ENCODE measurements at regions not wholly inside any gene's neighbourhood (a gene's known extent, or its start where the extent isn't known, plus 50 kb on each side); places are given as distances from the start of the nearest gene placed in this dataset.

DNA sequence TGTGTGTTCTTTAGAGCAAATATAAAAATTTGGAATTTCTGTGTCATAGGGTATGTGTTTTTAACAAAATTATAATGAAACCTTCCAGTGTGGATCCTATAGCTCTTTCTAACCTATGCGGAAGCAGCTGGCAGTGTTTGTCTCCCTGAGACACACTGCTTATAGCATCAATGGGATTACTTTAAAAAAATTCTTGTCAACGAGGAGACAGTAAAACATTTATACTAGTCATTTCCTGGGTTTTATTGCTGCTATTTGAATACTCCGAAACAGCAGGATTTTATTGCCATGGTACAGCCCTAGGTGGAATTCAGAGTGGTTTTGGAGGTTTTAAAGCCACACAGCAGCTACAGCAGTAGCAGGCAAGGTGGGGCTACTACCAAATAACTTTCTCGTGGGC lies 145.1 kb upstream of the IL1RAPL2 start:
- no peaks in the 10 kb centered on the region for H3K4me1 ChIP-seq (ENCODE audit: control insufficient read depth in 1 of 2, insufficient read depth in 2 of 2, low read length in 2 of 2)
- intact Hi-C loops (cut with DNase I), result no loop called here
- H3K27ac ChIP-seq (ENCODE audit: low read depth in 1 of 2, low read length in 2 of 2), result no peak overlapping the region
- no peak for DNase-seq
- no peaks in the 10 kb centered on the region for H3K27me3 ChIP-seq (ENCODE audit: control insufficient read depth in 1 of 2, insufficient read depth in 2 of 2, low read length in 1 of 2)
- no peaks in the 10 kb centered on the region for H3K9me3 ChIP-seq (ENCODE audit: control insufficient read depth, low read length)
- no peak overlapping the region for H3K4me3 ChIP-seq (ENCODE audit: low read length in 2 of 2)
- no peak for ATAC-seq (ENCODE audit: low FRiP score)
- WGBS, 2 donors, result 47 to 49% methylated on average over 4 of the region's 4 CpGs
- H3K36me3 ChIP-seq (ENCODE audit: control insufficient read depth in 1 of 2, insufficient read depth in 2 of 2, low read length in 1 of 2), result no peaks in the 10 kb centered on the region

DNA sequence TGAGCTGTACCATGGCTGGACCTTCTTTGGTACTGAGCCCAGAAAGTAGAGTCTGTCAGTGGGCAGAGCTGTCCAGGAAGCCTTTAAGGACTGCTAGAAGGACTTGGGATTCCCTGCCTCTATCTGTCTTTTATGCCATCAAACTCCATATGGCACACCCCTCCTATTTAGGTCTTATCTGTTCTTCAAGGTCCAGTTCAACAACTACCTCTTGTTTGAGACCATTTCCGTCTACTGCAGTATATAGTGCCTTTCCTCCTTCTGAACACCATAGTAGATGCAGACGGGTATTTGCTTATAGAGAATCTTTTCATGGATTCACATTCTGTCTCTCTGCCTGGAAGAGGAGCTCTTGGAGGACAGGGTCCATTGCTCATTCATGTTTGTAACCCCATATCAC lies 146.1 kb upstream of the IL1RAPL2 start:
- DNase-seq, result no peak
- no peaks in the 10 kb centered on the region for H3K36me3 ChIP-seq (ENCODE audit: control insufficient read depth in 1 of 2, insufficient read depth in 2 of 2, low read length in 1 of 2)
- WGBS, 2 donors, result 49 to 63% methylated on average over 2 of the region's 2 CpGs
- H3K4me3 ChIP-seq (ENCODE audit: low read length in 2 of 2), result no peak overlapping the region
- H3K4me1 ChIP-seq (ENCODE audit: control insufficient read depth in 1 of 2, insufficient read depth in 2 of 2, low read length in 2 of 2), result no peaks in the 10 kb centered on the region
- intact Hi-C loops (cut with DNase I), result no loop called here
- ATAC-seq (ENCODE audit: low FRiP score), result no peak
- no peak overlapping the region for H3K27ac ChIP-seq (ENCODE audit: low read depth in 1 of 2, low read length in 2 of 2)
- no peaks in the 10 kb centered on the region for H3K9me3 ChIP-seq (ENCODE audit: control insufficient read depth, low read length)
- H3K27me3 ChIP-seq (ENCODE audit: control insufficient read depth in 1 of 2, insufficient read depth in 2 of 2, low read length in 1 of 2), result no peaks in the 10 kb centered on the region

DNA sequence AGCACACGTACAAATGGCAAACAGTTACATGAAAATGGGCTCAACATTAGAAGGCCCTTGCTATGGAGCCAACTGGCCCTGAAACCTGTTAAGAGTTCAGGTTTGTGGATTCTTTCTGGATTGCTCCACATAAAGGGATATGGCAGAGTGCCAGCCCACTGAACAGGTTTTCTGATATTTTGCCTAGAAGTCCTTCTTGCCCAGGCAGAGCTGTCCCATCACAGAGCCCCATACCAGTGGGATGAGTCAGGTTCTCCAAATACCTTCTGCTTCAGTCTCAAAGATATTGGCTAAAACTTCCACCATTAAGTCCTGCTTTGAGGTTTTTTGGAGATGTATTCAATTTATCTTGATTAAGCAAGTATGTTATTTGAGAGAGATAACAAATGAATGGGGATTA lies 146.8 kb upstream of the IL1RAPL2 start:
- ATAC-seq (ENCODE audit: low FRiP score), result no peak
- H3K27me3 ChIP-seq (ENCODE audit: control insufficient read depth in 1 of 2, insufficient read depth in 2 of 2, low read length in 1 of 2), result no peaks in the 10 kb centered on the region
- H3K36me3 ChIP-seq (ENCODE audit: control insufficient read depth in 1 of 2, insufficient read depth in 2 of 2, low read length in 1 of 2), result no peaks in the 10 kb centered on the region
- WGBS, 2 donors, result 58 to 89% methylated on average over 1 of the region's 1 CpG
- no peaks in the 10 kb centered on the region for H3K9me3 ChIP-seq (ENCODE audit: control insufficient read depth, low read length)
- H3K4me3 ChIP-seq (ENCODE audit: low read length in 2 of 2), result no peak overlapping the region
- intact Hi-C loops (cut with DNase I), result no loop called here
- H3K4me1 ChIP-seq (ENCODE audit: control insufficient read depth in 1 of 2, insufficient read depth in 2 of 2, low read length in 2 of 2), result no peaks in the 10 kb centered on the region
- H3K27ac ChIP-seq (ENCODE audit: low read depth in 1 of 2, low read length in 2 of 2), result no peak overlapping the region
- DNase-seq, result no peak

DNA sequence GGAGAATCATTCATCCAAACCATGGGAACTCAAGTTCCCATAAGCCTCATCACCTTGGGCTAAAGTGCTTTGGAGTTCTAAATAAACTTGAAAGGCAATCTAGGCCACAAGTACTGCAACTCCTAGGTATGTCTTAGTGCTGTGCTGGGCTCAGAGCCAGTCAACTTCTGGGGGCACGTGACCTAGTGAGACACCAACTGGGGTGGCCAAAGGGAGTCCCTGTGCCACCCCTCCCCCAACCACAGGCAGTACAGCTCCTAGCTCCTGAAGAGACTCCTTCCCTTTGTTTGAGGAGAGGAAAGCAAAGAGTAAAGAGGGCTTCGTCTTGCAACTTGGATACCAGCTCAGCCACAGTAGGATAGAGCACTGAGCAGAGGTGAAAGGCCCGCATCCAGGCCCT lies 154.2 kb upstream of the IL1RAPL2 start:
- no peaks in the 10 kb centered on the region for H3K27me3 ChIP-seq (ENCODE audit: control insufficient read depth in 1 of 2, insufficient read depth in 2 of 2, low read length in 1 of 2)

DNA sequence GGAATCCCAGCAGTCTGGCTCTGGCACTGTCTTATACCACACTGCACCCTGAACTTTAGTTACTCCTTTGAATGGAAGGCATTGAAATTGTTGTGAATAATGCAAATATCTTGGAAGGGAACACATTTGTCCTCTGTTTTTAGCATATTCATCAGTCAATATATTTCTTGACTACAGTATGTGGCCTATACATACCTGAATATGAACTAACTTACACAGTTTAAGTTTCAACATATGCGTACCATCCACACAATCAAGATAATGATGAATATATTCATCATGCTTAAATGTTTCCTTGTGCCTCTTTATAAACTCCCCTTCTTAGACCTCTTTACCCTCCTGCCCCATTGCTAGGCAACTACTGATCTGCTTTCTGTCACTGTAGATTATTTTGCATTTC lies 145.7 kb upstream of the ESX1 start:
- Histone ChIP-seq H3K27me3 (ENCODE audit: control insufficient read depth in 1 of 2, insufficient read depth in 2 of 2, low read length in 1 of 2) (no peaks in the 10 kb centered on the region), H3K36me3 (ENCODE audit: control insufficient read depth in 1 of 2, insufficient read depth in 2 of 2, low read length in 1 of 2) (no peaks in the 10 kb centered on the region), H3K4me3 (ENCODE audit: low read length in 2 of 2) (no peak overlapping the region), H3K4me1 (ENCODE audit: control insufficient read depth in 1 of 2, insufficient read depth in 2 of 2, low read length in 2 of 2) (no peaks in the 10 kb centered on the region), H3K9me3 (ENCODE audit: control insufficient read depth, low read length) (no peaks in the 10 kb centered on the region), H3K27ac (ENCODE audit: low read depth in 1 of 2, low read length in 2 of 2) (no peak overlapping the region)
- intact Hi-C loops (cut with DNase I), result no loop called here
- DNase-seq (no peak), ATAC-seq (ENCODE audit: low FRiP score) (no peak)
- 87 to 91% methylated on average over 1 of the region's 1 CpG for WGBS, 2 donors

More for the DNA sequence above, 154.2 kb upstream of the IL1RAPL2 start:
- 76 to 81% methylated on average over 3 of the region's 3 CpGs for WGBS, 2 donors
- no peaks in the 10 kb centered on the region for H3K4me1 ChIP-seq (ENCODE audit: control insufficient read depth in 1 of 2, insufficient read depth in 2 of 2, low read length in 2 of 2)
- intact Hi-C loops (cut with DNase I), result no loop called here
- no peak for DNase-seq
- peaks cover 1% of the 10 kb centered on the region for H3K9me3 ChIP-seq (ENCODE audit: control insufficient read depth, low read length)
- H3K4me3 ChIP-seq (ENCODE audit: low read length in 2 of 2), result no peak overlapping the region
- no peaks in the 10 kb centered on the region for H3K36me3 ChIP-seq (ENCODE audit: control insufficient read depth in 1 of 2, insufficient read depth in 2 of 2, low read length in 1 of 2)
- no peak for ATAC-seq (ENCODE audit: low FRiP score)
- H3K27ac ChIP-seq (ENCODE audit: low read depth in 1 of 2, low read length in 2 of 2), result no peak overlapping the region

DNA sequence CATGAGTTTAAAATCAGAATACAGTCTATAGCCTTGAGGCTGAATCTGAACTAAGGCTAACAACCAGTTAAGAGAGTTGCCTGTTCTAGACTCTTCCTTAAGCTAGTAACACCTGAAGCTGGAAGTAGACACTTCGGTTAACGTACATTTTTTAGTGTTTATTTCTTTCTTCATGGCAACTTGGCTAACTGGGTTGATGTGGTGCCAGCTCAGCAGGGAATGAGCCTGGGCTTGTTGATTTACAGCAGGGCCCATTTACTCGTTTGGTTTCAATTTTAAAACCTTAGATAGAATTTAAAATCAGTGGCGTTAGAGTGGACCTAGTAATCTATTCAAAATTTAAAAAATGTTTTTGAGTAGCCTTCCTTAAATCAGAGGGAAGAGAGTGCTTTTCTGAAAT lies 137.6 kb upstream of the ESX1 start:
- ATAC-seq (ENCODE audit: low FRiP score), result no peak
- 52 to 59% methylated on average over 4 of the region's 4 CpGs for WGBS, 2 donors
- Histone ChIP-seq H3K4me3 (ENCODE audit: low read length in 2 of 2) (no peak overlapping the region), H3K27me3 (ENCODE audit: control insufficient read depth in 1 of 2, insufficient read depth in 2 of 2, low read length in 1 of 2) (no peaks in the 10 kb centered on the region), H3K9me3 (ENCODE audit: control insufficient read depth, low read length) (no peaks in the 10 kb centered on the region), H3K36me3 (ENCODE audit: control insufficient read depth in 1 of 2, insufficient read depth in 2 of 2, low read length in 1 of 2) (no peaks in the 10 kb centered on the region), H3K4me1 (ENCODE audit: control insufficient read depth in 1 of 2, insufficient read depth in 2 of 2, low read length in 2 of 2) (no peaks in the 10 kb centered on the region), H3K27ac (ENCODE audit: low read depth in 1 of 2, low read length in 2 of 2) (no peak overlapping the region)
- no peak for DNase-seq
- intact Hi-C loops (cut with DNase I), result no loop called here

GRCh38 chrX:104391906-104392305 lies 137.2 kb upstream of the ESX1 start:
- H3K27ac ChIP-seq (ENCODE audit: low read depth in 1 of 2, low read length in 2 of 2), result no peak overlapping the region
- H3K36me3 ChIP-seq (ENCODE audit: control insufficient read depth in 1 of 2, insufficient read depth in 2 of 2, low read length in 1 of 2), result no peaks in the 10 kb centered on the region
- no peaks in the 10 kb centered on the region for H3K9me3 ChIP-seq (ENCODE audit: control insufficient read depth, low read length)
- no peak overlapping the region for H3K4me3 ChIP-seq (ENCODE audit: low read length in 2 of 2)
- ATAC-seq (ENCODE audit: low FRiP score) (no peak), DNase-seq (no peak)
- intact Hi-C loops (cut with DNase I), result no loop called here
- WGBS, 2 donors, result 71 to 75% methylated on average over 4 of the region's 4 CpGs
- H3K4me1 ChIP-seq (ENCODE audit: control insufficient read depth in 1 of 2, insufficient read depth in 2 of 2, low read length in 2 of 2), result no peaks in the 10 kb centered on the region
- no peaks in the 10 kb centered on the region for H3K27me3 ChIP-seq (ENCODE audit: control insufficient read depth in 1 of 2, insufficient read depth in 2 of 2, low read length in 1 of 2)

DNA sequence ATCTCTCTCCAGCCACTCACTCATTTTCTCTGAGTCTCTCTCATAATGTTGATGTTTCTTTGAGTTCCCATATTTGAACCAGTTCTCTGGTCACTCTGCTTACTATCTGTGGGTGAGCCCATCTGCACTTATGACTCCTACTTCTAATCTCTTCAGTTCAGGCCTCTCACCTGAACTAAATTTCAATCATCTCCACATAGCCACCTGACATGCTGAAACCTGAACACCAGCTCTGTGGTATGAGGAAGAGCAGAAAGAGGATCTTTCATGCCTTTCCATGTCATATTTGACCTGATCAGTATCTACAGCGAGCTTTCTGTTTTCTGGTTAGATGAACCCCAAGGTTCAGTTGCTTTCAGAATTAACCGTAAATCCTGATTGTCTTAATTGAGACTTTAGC lies 122.2 kb upstream of the ESX1 start:
- DNase-seq, result no peak
- Histone ChIP-seq H3K4me1 (ENCODE audit: control insufficient read depth in 1 of 2, insufficient read depth in 2 of 2, low read length in 2 of 2) (no peaks in the 10 kb centered on the region), H3K27me3 (ENCODE audit: control insufficient read depth in 1 of 2, insufficient read depth in 2 of 2, low read length in 1 of 2) (peaks cover 0 to 4% of the 10 kb centered on the region in 2 donors), H3K9me3 (ENCODE audit: control insufficient read depth, low read length) (no peaks in the 10 kb centered on the region), H3K27ac (ENCODE audit: low read depth in 1 of 2, low read length in 2 of 2) (no peak overlapping the region), H3K4me3 (ENCODE audit: low read length in 2 of 2) (no peak overlapping the region), H3K36me3 (ENCODE audit: control insufficient read depth in 1 of 2, insufficient read depth in 2 of 2, low read length in 1 of 2) (no peaks in the 10 kb centered on the region)
- 48 to 83% methylated on average over 2 of the region's 2 CpGs for WGBS, 2 donors
- intact Hi-C loops (cut with DNase I), result no loop called here
- no peak for ATAC-seq (ENCODE audit: low FRiP score)

GRCh38 chrX:104372547-104372946 lies 117.8 kb upstream of the ESX1 start:
- H3K4me1 ChIP-seq (ENCODE audit: control insufficient read depth in 1 of 2, insufficient read depth in 2 of 2, low read length in 2 of 2), result no peaks in the 10 kb centered on the region
- H3K36me3 ChIP-seq (ENCODE audit: control insufficient read depth in 1 of 2, insufficient read depth in 2 of 2, low read length in 1 of 2), result no peaks in the 10 kb centered on the region
- intact Hi-C loops (cut with DNase I), result no loop called here
- no peak overlapping the region for H3K27ac ChIP-seq (ENCODE audit: low read depth in 1 of 2, low read length in 2 of 2)
- H3K9me3 ChIP-seq (ENCODE audit: control insufficient read depth, low read length), result no peaks in the 10 kb centered on the region
- H3K27me3 ChIP-seq (ENCODE audit: control insufficient read depth in 1 of 2, insufficient read depth in 2 of 2, low read length in 1 of 2), result no peaks in the 10 kb centered on the region
- no peak for ATAC-seq (ENCODE audit: low FRiP score)
- no peak for DNase-seq
- H3K4me3 ChIP-seq (ENCODE audit: low read length in 2 of 2), result no peak overlapping the region
- 17 to 23% methylated on average over 1 of the region's 1 CpG for WGBS, 2 donors

All from aorta (tissue), 5 donors.